ENCODE measurements at regions not wholly inside any gene's neighbourhood (a gene's known extent, or its start where the extent isn't known, plus 50 kb on each side); places are given as distances from the start of the nearest gene placed in this dataset.

GRCh38 chr7:142560166-142560565, 189.1 kb upstream of the PRSS1 start:
- no peak for TF ChIP-seq RFX5 (IDR thresholded peaks at IDR 0.05; ENCODE audit: low read depth, low read length)
- no peak for TF ChIP-seq CTCF (conservative IDR thresholded peaks at IDR 0.05; ENCODE audit: low read depth, low read length)
- no peak for TF ChIP-seq MAFK (IDR thresholded peaks at IDR 0.05; ENCODE audit: low read depth, low read length)
